ENCODE measurements at regions not wholly inside any gene's neighbourhood (a gene's known extent, or its start where the extent isn't known, plus 50 kb on each side); places are given as distances from the start of the nearest gene placed in this dataset.

GRCh38 chr16:86428729-86429517 is 81.4 kb upstream of the FOXF1 start:
- no peak overlapping the region for H3K4me3 ChIP-seq (ENCODE audit: low read depth, low read length)
- DNase-seq (ENCODE audit: low read depth), result no peak
- TF ChIP-seq CTCF (IDR thresholded peaks at IDR 0.05; ENCODE audit: insufficient read depth, low read depth, low read length), result no peak

- no peak for TF ChIP-seq CTCF (IDR thresholded peaks at IDR 0.05; ENCODE audit: insufficient read depth, low read depth, low read length)
- no peak for DNase-seq (ENCODE audit: low read depth)
- H3K4me3 ChIP-seq (ENCODE audit: low read depth, low read length), result no peak overlapping the region
Observed at GRCh38 chr16:86429663-86430062, 80.7 kb upstream of the FOXF1 start.

GRCh38 chr16:86430814-86431213 is 79.5 kb upstream of the FOXF1 start:
- TF ChIP-seq CTCF (IDR thresholded peaks at IDR 0.05; ENCODE audit: insufficient read depth, low read depth, low read length), result no peak
- H3K4me3 ChIP-seq (ENCODE audit: low read depth, low read length), result no peak overlapping the region
- DNase-seq (ENCODE audit: low read depth), result peak; percentile 73

- no peak for DNase-seq (ENCODE audit: low read depth)
- no peak overlapping the region for H3K4me3 ChIP-seq (ENCODE audit: low read depth, low read length)
- no peak for TF ChIP-seq CTCF (IDR thresholded peaks at IDR 0.05; ENCODE audit: insufficient read depth, low read depth, low read length)
Observed at GRCh38 chr16:86431540-86431939, 78.8 kb upstream of the FOXF1 start.

GRCh38 chr16:86432048-86432447 is 78.3 kb upstream of the FOXF1 start:
- TF ChIP-seq CTCF (IDR thresholded peaks at IDR 0.05; ENCODE audit: insufficient read depth, low read depth, low read length), result no peak
- no peak for DNase-seq (ENCODE audit: low read depth)
- H3K4me3 ChIP-seq (ENCODE audit: low read depth, low read length), result no peak overlapping the region

GRCh38 chr16:86432691-86433090 is 77.6 kb upstream of the FOXF1 start:
- TF ChIP-seq CTCF (IDR thresholded peaks at IDR 0.05; ENCODE audit: insufficient read depth, low read depth, low read length), result no peak
- peak; percentile 86 for DNase-seq (ENCODE audit: low read depth)
- H3K4me3 ChIP-seq (ENCODE audit: low read depth, low read length), result no peak overlapping the region

All from fibroblast of villous mesenchyme (primary cell).